Effector CD4-positive, alpha-beta T cell (primary cell): ENCODE measurements at regions not wholly inside any gene's neighbourhood (a gene's known extent, or its start where the extent isn't known, plus 50 kb on each side); places are given as distances from the start of the nearest gene placed in this dataset.
"Not testable (repeated sequence)": the region's sequence is repeated elsewhere in the genome, so short reads cannot be mapped to it uniquely, and the experiment has no call there.

Source experiments
- DNase-seq: peaks from one replicate; pipeline ENCODE4 v3.0.0-alpha.2; 2020

- no peak for DNase-seq
Measured at GRCh38 chr12:91502208-91502607, 319.6 kb upstream of the DCN start.

DNA sequence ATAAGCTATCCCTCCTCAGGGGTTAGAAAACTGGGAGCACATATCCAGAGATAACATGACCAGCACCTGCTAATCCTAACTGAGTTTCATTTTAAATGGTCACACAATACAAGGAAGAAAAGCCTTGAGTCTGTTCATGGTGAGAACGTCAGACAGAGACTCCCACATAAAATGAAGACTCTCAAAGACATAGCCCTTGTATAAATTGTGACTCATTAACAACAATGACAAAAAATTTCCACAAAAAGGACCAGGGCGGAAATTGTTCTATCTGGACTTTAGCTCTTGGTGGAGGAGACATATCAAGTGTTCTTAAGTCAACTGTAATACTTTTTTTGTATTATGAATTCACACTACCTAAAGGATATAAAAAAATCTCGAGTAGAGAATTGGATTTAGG is 313.7 kb upstream of the DCN start:
- DNase-seq, result no peak

GRCh38 chr12:91493308-91493707 is 310.7 kb upstream of the DCN start:
- no peak for DNase-seq

DNA sequence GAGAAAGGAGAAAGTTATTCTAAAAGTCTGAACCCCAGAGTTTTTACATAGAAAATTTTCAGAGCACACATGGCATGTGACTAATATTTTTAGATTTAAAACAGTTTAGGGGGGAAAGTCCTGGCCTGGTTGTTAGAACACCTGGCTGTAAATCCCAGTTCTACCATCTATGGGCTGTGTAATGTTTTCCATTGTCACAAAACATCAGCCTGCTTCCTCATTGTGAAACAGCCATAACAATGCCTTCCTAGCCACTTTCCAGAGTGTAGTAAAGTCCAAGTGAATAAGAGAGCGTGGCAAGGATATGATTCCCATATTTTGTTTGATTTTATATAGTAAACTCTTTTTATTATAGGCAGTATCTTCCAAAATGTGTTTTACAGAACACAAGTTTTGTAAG is 310.0 kb upstream of the DCN start:
- DNase-seq, result no peak

DNA sequence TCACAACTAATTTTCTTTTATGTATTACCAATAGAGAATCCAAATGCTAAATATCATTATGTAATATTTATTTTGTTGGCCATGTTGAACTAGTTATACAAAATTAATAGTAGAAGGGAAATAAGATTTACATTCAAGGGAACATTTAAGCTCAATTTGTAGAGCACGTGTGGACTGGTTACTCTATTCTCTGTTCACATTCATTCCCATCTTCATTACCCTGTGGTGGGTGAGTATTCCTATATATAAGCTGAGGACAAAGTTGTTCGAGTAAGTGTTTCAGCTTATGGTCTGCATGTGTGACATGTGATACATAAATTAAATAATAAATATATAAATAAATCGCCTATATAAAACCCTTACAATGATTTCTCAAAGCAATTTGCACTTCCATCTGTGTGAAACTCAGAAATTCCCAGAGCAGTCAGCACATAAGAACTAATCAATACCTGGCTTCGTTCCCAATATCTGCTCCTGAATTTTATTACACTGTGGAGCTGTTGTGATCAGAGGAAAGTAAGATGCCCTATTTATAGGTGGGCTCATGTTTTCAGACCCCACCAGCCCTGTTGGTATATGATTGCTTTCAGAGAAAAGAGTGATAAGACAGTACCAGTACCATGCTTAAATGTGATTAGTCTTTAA is 308.2 kb upstream of the DCN start:
- DNase-seq, result no peak

GRCh38 chr12:91483471-91483985 is 300.9 kb upstream of the DCN start:
- DNase-seq, result no peak

DNA sequence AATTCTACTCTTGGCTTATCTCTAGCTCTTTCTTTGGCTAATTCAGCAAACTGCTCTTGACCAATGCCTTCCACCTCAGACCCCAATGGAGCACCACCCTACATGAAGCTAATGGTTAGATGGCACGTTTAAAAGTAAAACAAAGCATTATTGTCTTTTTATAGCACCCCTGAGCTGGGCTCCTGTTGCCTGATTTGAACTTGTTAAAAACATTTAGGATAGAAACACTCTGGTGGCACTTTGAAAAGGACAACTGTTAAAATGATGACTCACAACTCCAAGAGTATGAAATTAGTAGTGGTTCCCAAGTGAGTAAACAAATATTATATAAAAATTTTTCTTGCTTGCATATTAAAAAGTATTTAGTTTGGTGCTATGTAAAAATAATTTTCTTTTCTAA is 299.6 kb upstream of the DCN start:
- no peak for DNase-seq

DNA sequence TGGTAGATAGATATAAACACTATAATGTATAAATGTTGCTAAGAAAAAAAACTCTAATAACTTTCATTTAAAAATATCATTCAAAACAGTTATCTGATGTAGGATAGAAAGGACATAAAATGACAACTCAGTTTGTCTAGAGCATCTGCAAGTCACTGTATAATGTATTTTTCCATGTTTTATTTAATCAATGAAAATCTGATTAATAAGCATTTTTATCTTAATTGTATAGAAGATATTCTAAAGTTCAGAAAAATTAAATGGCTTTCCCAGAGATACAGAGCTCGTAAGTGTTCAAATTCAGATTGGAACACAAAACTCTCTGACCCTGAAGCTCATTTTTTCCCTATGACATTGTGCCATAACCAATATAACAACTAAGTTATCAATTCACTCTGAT is 295.9 kb upstream of the DCN start:
- DNase-seq, result no peak

GRCh38 chr12:91467686-91468085 is 285.1 kb upstream of the DCN start:
- no peak for DNase-seq

DNA sequence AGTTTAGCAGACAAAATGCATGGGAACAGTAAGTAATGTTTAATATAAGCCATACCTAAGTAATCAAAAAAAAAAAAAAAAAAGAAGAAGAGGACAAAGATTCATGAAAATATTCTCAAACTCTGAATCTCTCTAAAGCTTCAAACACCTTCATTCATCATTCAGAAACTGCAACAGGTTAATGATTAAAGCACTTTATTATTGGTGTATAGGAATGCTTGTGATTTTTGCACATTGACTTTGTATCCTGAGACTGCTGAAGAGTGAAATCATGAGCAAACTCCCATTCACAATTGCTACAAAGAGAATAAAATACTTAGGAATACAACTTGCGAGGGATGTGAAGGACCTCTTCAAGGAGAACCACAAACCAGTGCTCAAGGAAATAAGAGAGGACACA is 278.4 kb upstream of the DCN start:
- no peak for DNase-seq

DNA sequence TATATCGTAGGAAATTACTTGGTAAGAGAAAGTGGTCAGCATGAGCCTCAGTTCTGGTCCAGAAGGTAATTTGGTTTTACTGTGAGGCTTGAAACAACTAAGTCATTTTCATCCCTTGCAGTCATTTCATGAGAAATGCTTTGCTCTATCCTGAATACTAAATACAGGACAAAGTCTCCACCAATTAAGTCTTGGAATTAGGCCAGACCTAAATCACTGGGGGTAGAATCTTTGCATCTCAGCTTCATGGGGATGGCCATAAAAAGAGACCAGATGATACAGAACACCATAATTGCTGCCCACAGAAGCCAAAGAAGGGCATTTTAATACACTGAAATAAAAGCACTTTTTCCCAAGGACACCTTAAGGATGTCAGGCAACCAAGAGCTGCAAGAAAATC is 277.9 kb upstream of the DCN start:
- DNase-seq, result no peak

- DNase-seq, result no peak
Measured at GRCh38 chr12:91455321-91455720, 272.7 kb upstream of the DCN start.

GRCh38 chr12:91454179-91454578 is 271.6 kb upstream of the DCN start:
- no peak for DNase-seq

GRCh38 chr12:91452464-91452863 is 269.8 kb upstream of the DCN start:
- DNase-seq, result not testable (repeated sequence)

- no peak for DNase-seq
Measured at GRCh38 chr12:91441993-91442952, 259.7 kb upstream of the DCN start.

GRCh38 chr12:91441246-91441645 is 258.6 kb upstream of the DCN start:
- no peak for DNase-seq

GRCh38 chr12:91434081-91434480 is 251.5 kb upstream of the DCN start:
- no peak for DNase-seq

GRCh38 chr12:91432755-91433154 is 250.1 kb upstream of the DCN start:
- no peak for DNase-seq

GRCh38 chr12:91432089-91432488 is 249.5 kb upstream of the DCN start:
- no peak for DNase-seq

- no peak for DNase-seq
Measured at GRCh38 chr12:91424506-91424905, 241.9 kb upstream of the DCN start.

DNA sequence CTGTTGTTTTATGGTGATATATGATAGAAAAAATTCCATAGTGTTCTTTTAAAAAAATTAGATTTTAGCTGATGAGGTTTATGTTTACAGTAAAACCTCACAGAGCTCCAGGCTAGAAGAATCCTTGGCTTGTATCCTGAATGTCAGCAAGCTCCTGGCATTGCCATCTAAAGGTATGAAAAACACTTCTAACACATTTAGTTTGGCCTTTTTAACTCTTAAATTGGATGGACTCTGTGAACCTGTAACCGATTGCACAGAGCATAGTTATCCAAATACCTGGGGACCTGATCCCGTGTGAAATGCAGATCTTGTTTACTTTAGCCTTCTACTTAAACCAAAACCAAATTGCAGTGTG is 241.1 kb upstream of the DCN start:
- DNase-seq, result no peak

DNA sequence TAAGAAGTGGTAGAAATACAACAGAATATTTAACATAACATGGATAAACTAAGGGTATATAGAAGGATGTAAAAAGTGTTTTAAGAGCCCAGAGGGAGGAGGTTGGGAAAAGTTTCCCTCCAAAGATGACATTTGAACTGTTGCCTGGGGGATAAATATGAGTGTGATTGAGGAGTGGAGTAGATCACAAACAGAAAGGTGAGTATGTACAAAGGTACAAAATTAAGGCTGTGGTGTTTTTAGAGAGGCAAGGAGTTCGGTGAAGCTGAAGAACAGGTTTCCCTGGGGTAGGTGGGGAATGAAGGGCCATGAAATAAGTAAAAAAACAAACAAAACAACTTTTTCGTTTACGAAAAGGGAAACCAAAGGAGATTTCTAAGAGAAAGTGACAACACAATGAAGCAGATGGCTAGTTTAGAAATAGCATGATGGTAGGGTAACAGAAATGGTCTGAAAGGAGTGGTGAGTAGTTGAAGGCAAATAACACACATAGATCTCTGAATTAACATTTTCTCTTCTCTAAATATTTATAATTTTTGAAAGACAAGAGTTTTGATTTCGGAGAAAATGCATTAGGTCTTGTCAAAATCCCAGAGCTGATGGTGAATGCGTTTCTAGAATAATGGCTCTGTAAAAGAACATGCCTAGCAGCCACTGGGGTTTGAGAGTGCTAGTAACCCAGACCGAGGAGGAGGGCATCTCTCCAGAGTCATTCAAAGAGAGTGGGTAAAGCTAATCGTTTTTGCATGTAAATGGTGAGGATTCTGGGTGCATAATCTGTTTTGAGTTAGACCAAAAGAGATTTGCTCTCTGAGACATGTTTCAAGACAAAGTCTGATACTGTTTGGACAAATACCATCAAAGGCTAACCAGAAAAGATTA is 240.4 kb upstream of the DCN start:
- no peak for DNase-seq

DNA sequence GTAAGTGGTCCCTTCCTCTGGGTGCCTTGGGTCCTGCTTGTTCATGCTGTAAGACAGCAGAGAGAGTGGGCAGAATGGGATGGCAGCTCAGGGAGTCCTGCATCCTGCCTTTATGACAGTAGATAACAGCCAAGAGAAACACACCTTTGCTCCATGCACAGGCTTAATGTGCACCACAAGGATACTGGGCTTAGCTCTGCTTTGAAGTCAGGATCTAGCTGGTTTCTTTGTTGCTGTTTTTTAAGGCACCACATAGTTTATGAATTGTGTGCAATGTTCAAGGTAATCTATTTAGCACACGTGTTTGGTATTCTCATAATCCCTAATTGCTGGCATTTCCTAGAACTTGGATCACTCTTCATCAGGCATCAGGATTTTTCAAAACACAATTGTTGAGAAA is 239.5 kb upstream of the DCN start:
- no peak for DNase-seq
